Ishikawa (cell line): ENCODE measurements at regions not wholly inside any gene's neighbourhood (a gene's known extent, or its start where the extent isn't known, plus 50 kb on each side); places are given as distances from the start of the nearest gene placed in this dataset.

Experiments
- CEBPB ChIP-seq: IDR thresholded peaks from 2 replicates; pipeline ENCODE4 v1.6.1; 2012
- CREB1 ChIP-seq: IDR thresholded peaks from 2 replicates; pipeline ENCODE4 v1.6.1; 2012; ENCODE audit warnings: low read depth
- EGR1 ChIP-seq: IDR thresholded peaks from 2 replicates; pipeline ENCODE4 v1.6.1; 2012
- REST ChIP-seq: IDR thresholded peaks from 2 replicates; pipeline ENCODE4 v1.6.1; 2012; ENCODE audit warnings: low read depth, mild to moderate bottlenecking
- TAF1 ChIP-seq: IDR thresholded peaks from 2 replicates; pipeline ENCODE4 v1.6.1; 2012; ENCODE audit warnings: low read depth, mild to moderate bottlenecking

- TF ChIP-seq TAF1 = no peak
- TF ChIP-seq EGR1 = no peak
- TF ChIP-seq REST = no peak
- TF ChIP-seq CEBPB = no peak
- no peak for TF ChIP-seq CREB1
Observed at GRCh38 chr4:129821963-129822362, 726.0 kb downstream of the C4orf33 start.
